ENCODE measurements at regions not wholly inside any gene's neighbourhood (a gene's known extent, or its start where the extent isn't known, plus 50 kb on each side); places are given as distances from the start of the nearest gene placed in this dataset.
A peak's percentile ranks its signal among the peaks of the same experiment; 100 is the strongest.

DNA sequence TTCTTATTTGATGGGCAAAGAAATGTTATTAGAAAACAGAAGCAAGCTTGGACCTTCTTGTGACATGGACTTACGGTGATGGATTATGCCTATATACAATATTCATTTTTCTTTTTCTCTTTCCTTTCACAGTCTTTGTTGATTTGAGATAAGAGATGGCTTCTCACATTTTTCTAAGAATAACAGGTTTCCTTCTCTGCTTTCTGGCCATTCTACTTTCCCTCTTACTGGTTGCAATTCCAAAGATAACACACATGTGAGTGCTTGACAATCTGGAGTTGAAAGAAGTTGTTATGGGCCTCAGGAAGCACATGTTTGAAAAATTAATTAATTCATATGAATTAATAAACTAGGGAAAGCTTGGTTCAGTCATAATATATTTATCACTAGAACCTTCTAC, 89.8 kb upstream of the RPS23 start (continued):
- TF ChIP-seq, protein P1, sequence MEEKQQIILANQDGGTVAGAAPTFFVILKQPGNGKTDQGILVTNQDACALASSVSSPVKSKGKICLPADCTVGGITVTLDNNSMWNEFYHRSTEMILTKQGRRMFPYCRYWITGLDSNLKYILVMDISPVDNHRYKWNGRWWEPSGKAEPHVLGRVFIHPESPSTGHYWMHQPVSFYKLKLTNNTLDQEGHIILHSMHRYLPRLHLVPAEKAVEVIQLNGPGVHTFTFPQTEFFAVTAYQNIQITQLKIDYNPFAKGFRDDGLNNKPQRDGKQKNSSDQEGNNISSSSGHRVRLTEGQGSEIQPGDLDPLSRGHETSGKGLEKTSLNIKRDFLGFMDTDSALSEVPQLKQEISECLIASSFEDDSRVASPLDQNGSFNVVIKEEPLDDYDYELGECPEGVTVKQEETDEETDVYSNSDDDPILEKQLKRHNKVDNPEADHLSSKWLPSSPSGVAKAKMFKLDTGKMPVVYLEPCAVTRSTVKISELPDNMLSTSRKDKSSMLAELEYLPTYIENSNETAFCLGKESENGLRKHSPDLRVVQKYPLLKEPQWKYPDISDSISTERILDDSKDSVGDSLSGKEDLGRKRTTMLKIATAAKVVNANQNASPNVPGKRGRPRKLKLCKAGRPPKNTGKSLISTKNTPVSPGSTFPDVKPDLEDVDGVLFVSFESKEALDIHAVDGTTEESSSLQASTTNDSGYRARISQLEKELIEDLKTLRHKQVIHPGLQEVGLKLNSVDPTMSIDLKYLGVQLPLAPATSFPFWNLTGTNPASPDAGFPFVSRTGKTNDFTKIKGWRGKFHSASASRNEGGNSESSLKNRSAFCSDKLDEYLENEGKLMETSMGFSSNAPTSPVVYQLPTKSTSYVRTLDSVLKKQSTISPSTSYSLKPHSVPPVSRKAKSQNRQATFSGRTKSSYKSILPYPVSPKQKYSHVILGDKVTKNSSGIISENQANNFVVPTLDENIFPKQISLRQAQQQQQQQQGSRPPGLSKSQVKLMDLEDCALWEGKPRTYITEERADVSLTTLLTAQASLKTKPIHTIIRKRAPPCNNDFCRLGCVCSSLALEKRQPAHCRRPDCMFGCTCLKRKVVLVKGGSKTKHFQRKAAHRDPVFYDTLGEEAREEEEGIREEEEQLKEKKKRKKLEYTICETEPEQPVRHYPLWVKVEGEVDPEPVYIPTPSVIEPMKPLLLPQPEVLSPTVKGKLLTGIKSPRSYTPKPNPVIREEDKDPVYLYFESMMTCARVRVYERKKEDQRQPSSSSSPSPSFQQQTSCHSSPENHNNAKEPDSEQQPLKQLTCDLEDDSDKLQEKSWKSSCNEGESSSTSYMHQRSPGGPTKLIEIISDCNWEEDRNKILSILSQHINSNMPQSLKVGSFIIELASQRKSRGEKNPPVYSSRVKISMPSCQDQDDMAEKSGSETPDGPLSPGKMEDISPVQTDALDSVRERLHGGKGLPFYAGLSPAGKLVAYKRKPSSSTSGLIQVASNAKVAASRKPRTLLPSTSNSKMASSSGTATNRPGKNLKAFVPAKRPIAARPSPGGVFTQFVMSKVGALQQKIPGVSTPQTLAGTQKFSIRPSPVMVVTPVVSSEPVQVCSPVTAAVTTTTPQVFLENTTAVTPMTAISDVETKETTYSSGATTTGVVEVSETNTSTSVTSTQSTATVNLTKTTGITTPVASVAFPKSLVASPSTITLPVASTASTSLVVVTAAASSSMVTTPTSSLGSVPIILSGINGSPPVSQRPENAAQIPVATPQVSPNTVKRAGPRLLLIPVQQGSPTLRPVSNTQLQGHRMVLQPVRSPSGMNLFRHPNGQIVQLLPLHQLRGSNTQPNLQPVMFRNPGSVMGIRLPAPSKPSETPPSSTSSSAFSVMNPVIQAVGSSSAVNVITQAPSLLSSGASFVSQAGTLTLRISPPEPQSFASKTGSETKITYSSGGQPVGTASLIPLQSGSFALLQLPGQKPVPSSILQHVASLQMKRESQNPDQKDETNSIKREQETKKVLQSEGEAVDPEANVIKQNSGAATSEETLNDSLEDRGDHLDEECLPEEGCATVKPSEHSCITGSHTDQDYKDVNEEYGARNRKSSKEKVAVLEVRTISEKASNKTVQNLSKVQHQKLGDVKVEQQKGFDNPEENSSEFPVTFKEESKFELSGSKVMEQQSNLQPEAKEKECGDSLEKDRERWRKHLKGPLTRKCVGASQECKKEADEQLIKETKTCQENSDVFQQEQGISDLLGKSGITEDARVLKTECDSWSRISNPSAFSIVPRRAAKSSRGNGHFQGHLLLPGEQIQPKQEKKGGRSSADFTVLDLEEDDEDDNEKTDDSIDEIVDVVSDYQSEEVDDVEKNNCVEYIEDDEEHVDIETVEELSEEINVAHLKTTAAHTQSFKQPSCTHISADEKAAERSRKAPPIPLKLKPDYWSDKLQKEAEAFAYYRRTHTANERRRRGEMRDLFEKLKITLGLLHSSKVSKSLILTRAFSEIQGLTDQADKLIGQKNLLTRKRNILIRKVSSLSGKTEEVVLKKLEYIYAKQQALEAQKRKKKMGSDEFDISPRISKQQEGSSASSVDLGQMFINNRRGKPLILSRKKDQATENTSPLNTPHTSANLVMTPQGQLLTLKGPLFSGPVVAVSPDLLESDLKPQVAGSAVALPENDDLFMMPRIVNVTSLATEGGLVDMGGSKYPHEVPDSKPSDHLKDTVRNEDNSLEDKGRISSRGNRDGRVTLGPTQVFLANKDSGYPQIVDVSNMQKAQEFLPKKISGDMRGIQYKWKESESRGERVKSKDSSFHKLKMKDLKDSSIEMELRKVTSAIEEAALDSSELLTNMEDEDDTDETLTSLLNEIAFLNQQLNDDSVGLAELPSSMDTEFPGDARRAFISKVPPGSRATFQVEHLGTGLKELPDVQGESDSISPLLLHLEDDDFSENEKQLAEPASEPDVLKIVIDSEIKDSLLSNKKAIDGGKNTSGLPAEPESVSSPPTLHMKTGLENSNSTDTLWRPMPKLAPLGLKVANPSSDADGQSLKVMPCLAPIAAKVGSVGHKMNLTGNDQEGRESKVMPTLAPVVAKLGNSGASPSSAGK (IDR thresholded peaks at IDR 0.05) = peak; percentile 16; the same call in 1 of the 2 replicates
- TF ChIP-seq ZNF143 (CRISPR knock-in tag; IDR thresholded peaks at IDR 0.05) = no peak
- TF ChIP-seq, protein P2, sequence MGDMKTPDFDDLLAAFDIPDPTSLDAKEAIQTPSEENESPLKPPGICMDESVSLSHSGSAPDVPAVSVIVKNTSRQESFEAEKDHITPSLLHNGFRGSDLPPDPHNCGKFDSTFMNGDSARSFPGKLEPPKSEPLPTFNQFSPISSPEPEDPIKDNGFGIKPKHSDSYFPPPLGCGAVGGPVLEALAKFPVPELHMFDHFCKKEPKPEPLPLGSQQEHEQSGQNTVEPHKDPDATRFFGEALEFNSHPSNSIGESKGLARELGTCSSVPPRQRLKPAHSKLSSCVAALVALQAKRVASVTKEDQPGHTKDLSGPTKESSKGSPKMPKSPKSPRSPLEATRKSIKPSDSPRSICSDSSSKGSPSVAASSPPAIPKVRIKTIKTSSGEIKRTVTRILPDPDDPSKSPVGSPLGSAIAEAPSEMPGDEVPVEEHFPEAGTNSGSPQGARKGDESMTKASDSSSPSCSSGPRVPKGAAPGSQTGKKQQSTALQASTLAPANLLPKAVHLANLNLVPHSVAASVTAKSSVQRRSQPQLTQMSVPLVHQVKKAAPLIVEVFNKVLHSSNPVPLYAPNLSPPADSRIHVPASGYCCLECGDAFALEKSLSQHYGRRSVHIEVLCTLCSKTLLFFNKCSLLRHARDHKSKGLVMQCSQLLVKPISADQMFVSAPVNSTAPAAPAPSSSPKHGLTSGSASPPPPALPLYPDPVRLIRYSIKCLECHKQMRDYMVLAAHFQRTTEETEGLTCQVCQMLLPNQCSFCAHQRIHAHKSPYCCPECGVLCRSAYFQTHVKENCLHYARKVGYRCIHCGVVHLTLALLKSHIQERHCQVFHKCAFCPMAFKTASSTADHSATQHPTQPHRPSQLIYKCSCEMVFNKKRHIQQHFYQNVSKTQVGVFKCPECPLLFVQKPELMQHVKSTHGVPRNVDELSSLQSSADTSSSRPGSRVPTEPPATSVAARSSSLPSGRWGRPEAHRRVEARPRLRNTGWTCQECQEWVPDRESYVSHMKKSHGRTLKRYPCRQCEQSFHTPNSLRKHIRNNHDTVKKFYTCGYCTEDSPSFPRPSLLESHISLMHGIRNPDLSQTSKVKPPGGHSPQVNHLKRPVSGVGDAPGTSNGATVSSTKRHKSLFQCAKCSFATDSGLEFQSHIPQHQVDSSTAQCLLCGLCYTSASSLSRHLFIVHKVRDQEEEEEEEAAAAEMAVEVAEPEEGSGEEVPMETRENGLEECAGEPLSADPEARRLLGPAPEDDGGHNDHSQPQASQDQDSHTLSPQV (IDR thresholded peaks at IDR 0.05) = 0 out of 2 replicates have a peak, but pooled peaks have one; percentile 22
- TF ChIP-seq, protein P3, sequence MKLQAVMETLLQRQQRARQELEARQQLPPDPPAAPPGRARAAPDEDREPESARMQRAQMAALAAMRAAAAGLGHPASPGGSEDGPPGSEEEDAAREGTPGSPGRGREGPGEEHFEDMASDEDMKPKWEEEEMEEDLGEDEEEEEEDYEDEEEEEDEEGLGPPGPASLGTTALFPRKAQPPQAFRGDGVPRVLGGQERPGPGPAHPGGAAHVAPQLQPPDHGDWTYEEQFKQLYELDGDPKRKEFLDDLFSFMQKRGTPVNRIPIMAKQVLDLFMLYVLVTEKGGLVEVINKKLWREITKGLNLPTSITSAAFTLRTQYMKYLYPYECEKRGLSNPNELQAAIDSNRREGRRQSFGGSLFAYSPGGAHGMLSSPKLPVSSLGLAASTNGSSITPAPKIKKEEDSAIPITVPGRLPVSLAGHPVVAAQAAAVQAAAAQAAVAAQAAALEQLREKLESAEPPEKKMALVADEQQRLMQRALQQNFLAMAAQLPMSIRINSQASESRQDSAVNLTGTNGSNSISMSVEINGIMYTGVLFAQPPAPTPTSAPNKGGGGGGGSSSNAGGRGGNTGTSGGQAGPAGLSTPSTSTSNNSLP (IDR thresholded peaks at IDR 0.05; ENCODE audit: borderline replicate concordance, low read depth, low read length) = no peak
- no peak for TF ChIP-seq BRCA1 (IDR thresholded peaks at IDR 0.05)
- TF ChIP-seq BRCA1 (CRISPR knock-in tag; IDR thresholded peaks at IDR 0.05) = no peak
- TF ChIP-seq SMARCA4 (IDR thresholded peaks at IDR 0.05) = 0 out of 2 replicates have a peak, but pooled peaks have one; percentile 17
- TF ChIP-seq CTBP1 (IDR thresholded peaks at IDR 0.05; ENCODE audit: borderline replicate concordance) = 0 out of 2 replicates have a peak, but pooled peaks have one; percentile 13
- TF ChIP-seq, protein P4, sequence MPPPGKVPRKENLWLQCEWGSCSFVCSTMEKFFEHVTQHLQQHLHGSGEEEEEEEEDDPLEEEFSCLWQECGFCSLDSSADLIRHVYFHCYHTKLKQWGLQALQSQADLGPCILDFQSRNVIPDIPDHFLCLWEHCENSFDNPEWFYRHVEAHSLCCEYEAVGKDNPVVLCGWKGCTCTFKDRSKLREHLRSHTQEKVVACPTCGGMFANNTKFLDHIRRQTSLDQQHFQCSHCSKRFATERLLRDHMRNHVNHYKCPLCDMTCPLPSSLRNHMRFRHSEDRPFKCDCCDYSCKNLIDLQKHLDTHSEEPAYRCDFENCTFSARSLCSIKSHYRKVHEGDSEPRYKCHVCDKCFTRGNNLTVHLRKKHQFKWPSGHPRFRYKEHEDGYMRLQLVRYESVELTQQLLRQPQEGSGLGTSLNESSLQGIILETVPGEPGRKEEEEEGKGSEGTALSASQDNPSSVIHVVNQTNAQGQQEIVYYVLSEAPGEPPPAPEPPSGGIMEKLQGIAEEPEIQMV (tag; conservative IDR thresholded peaks at IDR 0.05; ENCODE audit: low read depth) = no peak
